HG02798 (cell line): ENCODE measurements at regions not wholly inside any gene's neighbourhood (a gene's known extent, or its start where the extent isn't known, plus 50 kb on each side); places are given as distances from the start of the nearest gene placed in this dataset.

Experiments
- ATAC-seq: cut with Tn5 transposase; IDR thresholded peaks from one replicate; pipeline ENCODE4 v1.9.1; 2021; ENCODE audit warnings: mild to moderate bottlenecking; ENCODE audit not compliant: unreplicated experiment, poor library complexity

GRCh38 chr14:23694949-23695663 is 58.9 kb downstream of the DHRS2 start:
- ATAC-seq, result no peak

- no peak for ATAC-seq
Measured at GRCh38 chr14:23695664-23695999, 59.5 kb downstream of the DHRS2 start.

GRCh38 chr14:23696701-23697239 is 60.6 kb downstream of the DHRS2 start:
- ATAC-seq, result no peak

- no peak for ATAC-seq
Measured at GRCh38 chr14:23697680-23698079, 61.5 kb downstream of the DHRS2 start.

GRCh38 chr14:23702656-23703426 is 66.7 kb downstream of the DHRS2 start:
- ATAC-seq, result no peak

- no peak for ATAC-seq
Measured at GRCh38 chr14:23704890-23705289, 68.7 kb downstream of the DHRS2 start.

- ATAC-seq, result no peak
Measured at GRCh38 chr14:23707415-23707814, 71.3 kb downstream of the DHRS2 start.

GRCh38 chr14:23708343-23708742 is 72.2 kb downstream of the DHRS2 start:
- ATAC-seq, result no peak

GRCh38 chr14:23709923-23710322 is 73.8 kb downstream of the DHRS2 start:
- no peak for ATAC-seq

GRCh38 chr14:23712287-23712686 is 76.1 kb downstream of the DHRS2 start:
- no peak for ATAC-seq

GRCh38 chr14:23719225-23719985 is 83.2 kb downstream of the DHRS2 start:
- no peak for ATAC-seq

GRCh38 chr14:23722675-23723074 is 86.5 kb downstream of the DHRS2 start:
- ATAC-seq, result no peak

GRCh38 chr14:23723911-23724310 is 87.7 kb downstream of the DHRS2 start:
- ATAC-seq, result no peak

- ATAC-seq, result no peak
Measured at GRCh38 chr14:23725528-23725927, 89.4 kb downstream of the DHRS2 start.

GRCh38 chr14:23725980-23726710 is 90.0 kb downstream of the DHRS2 start:
- no peak for ATAC-seq

GRCh38 chr14:23727566-23728335 is 91.6 kb downstream of the DHRS2 start:
- no peak for ATAC-seq

GRCh38 chr14:23728791-23729190 is 92.6 kb downstream of the DHRS2 start:
- ATAC-seq, result no peak

GRCh38 chr14:23729720-23730387 is 93.7 kb downstream of the DHRS2 start:
- no peak for ATAC-seq

GRCh38 chr14:23735394-23735793 is 99.2 kb downstream of the DHRS2 start:
- ATAC-seq, result no peak
